Thoracic aorta (tissue), 2 donors: ENCODE measurements at regions not wholly inside any gene's neighbourhood (a gene's known extent, or its start where the extent isn't known, plus 50 kb on each side); places are given as distances from the start of the nearest gene placed in this dataset.

Source experiments
- ATAC-seq: fragments of 150-250 bp; one replicate; pipeline ENCODE4 v1.8.0; 2017; ENCODE audit warnings: low read depth; ENCODE audit not compliant: insufficient number of reproducible peaks, low FRiP score
- DNase-seq: peaks from one replicate; pipeline ENCODE4 v3.0.0-alpha.2; 2020; ENCODE audit warnings: low spot score
- H3K27ac ChIP-seq, 2 donors: fragments of 200-600 bp; sonication (generic); 1 replicate in 1 of 2; 2 replicates in 1 of 2; pipeline ENCODE4 v1.5.1; 2016; ENCODE audit warnings: mild to moderate bottlenecking in 2 of 2, moderate library complexity in 2 of 2
- H3K27me3 ChIP-seq: fragments of 200-600 bp; sonication (generic); replicated peaks from 2 replicates; pipeline ENCODE4 v1.6.0; 2016; ENCODE audit warnings: mild to moderate bottlenecking; ENCODE audit not compliant: insufficient read depth
- H3K36me3 ChIP-seq: fragments of 200-600 bp; sonication (generic); one replicate; pipeline ENCODE4 v1.5.1; 2016
- H3K4me1 ChIP-seq, 2 donors: fragments of 200-600 bp; sonication (generic); 1 replicate in 1 of 2; 2 replicates in 1 of 2; pipeline versions ENCODE4 v1.5.1 to v1.6.0; 2016; ENCODE audit warnings: low read depth in 2 of 2, mild to moderate bottlenecking in 1 of 2; ENCODE audit not compliant: control insufficient read depth in 1 of 2
- H3K4me3 ChIP-seq: fragments of 200-600 bp; sonication (generic); 2 replicates; pipeline ENCODE4 v1.5.1; 2016; ENCODE audit warnings: mild to moderate bottlenecking
- H3K9me3 ChIP-seq: fragments of 200-600 bp; sonication (generic); 2 replicates; pipeline ENCODE4 v1.5.1; 2016
- CTCF ChIP-seq: fragments of 200-600 bp; sonication (generic); IDR thresholded peaks from one replicate; pipeline ENCODE4 v1.5.1; 2019; ENCODE audit warnings: antibody characterized with exemption

GRCh38 chr13:79684371-79684770 lies 203.4 kb downstream of the NDFIP2 start:
- H3K27me3 ChIP-seq = no peaks in the 10 kb centered on the region
- ATAC-seq = no peak
- H3K27ac ChIP-seq = no peak overlapping the region
- TF ChIP-seq CTCF = no peak
- H3K4me3 ChIP-seq = no peak overlapping the region
- no peaks in the 10 kb centered on the region for H3K4me1 ChIP-seq
- DNase-seq = no peak
- H3K9me3 ChIP-seq = no peaks in the 10 kb centered on the region
- H3K36me3 ChIP-seq = no peaks in the 10 kb centered on the region

GRCh38 chr13:79682164-79682563 lies 201.2 kb downstream of the NDFIP2 start:
- TF ChIP-seq CTCF = no peak
- Histone ChIP-seq H3K9me3 (no peaks in the 10 kb centered on the region), H3K36me3 (no peaks in the 10 kb centered on the region), H3K4me1 (no peaks in the 10 kb centered on the region), H3K27me3 (no peaks in the 10 kb centered on the region), H3K4me3 (no peak overlapping the region), H3K27ac (no peak overlapping the region)
- ATAC-seq (no peak), DNase-seq (no peak)

GRCh38 chr13:79681069-79681468 lies 200.1 kb downstream of the NDFIP2 start:
- H3K27ac ChIP-seq = no peak overlapping the region
- ATAC-seq = no peak

GRCh38 chr13:79680485-79680884 lies 199.5 kb downstream of the NDFIP2 start:
- DNase-seq (no peak), ATAC-seq (no peak)
- Histone ChIP-seq H3K36me3 (no peaks in the 10 kb centered on the region), H3K27ac (no peak overlapping the region), H3K4me1 (no peaks in the 10 kb centered on the region), H3K4me3 (no peak overlapping the region), H3K9me3 (no peaks in the 10 kb centered on the region), H3K27me3 (no peaks in the 10 kb centered on the region)
- no peak for TF ChIP-seq CTCF

More at GRCh38 chr13:79681069-79681468, 200.1 kb downstream of the NDFIP2 start:
- H3K9me3 ChIP-seq = no peaks in the 10 kb centered on the region
- no peak for DNase-seq
- no peak overlapping the region for H3K4me3 ChIP-seq
- no peak for TF ChIP-seq CTCF
- no peaks in the 10 kb centered on the region for H3K4me1 ChIP-seq
- H3K27me3 ChIP-seq = no peaks in the 10 kb centered on the region
- H3K36me3 ChIP-seq = no peaks in the 10 kb centered on the region

- TF ChIP-seq CTCF = peak; percentile 67
- DNase-seq (no peak), ATAC-seq (no peak)
- H3K9me3 ChIP-seq = no peaks in the 10 kb centered on the region
- H3K4me1 ChIP-seq = no peaks in the 10 kb centered on the region
- H3K27ac ChIP-seq = no peak overlapping the region
- no peaks in the 10 kb centered on the region for H3K36me3 ChIP-seq
- no peak overlapping the region for H3K4me3 ChIP-seq
- no peaks in the 10 kb centered on the region for H3K27me3 ChIP-seq
Measured at GRCh38 chr13:79679334-79679733, 198.4 kb downstream of the NDFIP2 start.
